ENCODE measurements at regions not wholly inside any gene's neighbourhood (a gene's known extent, or its start where the extent isn't known, plus 50 kb on each side); places are given as distances from the start of the nearest gene placed in this dataset.

DNA sequence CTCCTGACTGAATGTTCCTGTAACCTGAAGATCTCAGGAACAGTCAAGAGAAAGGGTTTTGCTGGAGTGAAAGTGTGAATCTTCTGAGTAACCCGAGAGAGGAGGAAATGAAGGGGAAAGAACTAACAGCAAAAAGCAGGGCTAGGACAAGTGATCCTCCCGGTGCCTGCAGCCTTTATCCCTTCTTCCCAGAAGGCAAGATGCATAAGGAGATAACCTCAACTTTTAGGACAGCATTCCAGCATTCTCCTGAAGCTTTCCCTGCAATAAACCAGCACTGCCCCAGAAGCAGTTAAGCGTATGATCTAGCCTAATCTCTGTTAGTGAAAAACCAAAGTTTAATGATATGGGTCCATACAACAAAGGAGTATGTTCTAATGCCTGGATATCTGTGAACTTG, 298.8 kb downstream of the MEX3B start:
- Histone ChIP-seq H3K27me3 (ENCODE audit: low read depth) (peaks cover 34% of the 10 kb centered on the region), H3K4me3 (no peak overlapping the region), H3K9me3 (replicated peaks) (no peaks in the 10 kb centered on the region), H3K4me1 (peaks cover 14% of the 10 kb centered on the region), H3K27ac (replicated peaks) (no peak overlapping the region), H3K36me3 (no peaks in the 10 kb centered on the region)
- no peak for DNase-seq
- intact Hi-C loops (cut with micrococcal nuclease) = no loop called here
- TF ChIP-seq, protein P1, sequence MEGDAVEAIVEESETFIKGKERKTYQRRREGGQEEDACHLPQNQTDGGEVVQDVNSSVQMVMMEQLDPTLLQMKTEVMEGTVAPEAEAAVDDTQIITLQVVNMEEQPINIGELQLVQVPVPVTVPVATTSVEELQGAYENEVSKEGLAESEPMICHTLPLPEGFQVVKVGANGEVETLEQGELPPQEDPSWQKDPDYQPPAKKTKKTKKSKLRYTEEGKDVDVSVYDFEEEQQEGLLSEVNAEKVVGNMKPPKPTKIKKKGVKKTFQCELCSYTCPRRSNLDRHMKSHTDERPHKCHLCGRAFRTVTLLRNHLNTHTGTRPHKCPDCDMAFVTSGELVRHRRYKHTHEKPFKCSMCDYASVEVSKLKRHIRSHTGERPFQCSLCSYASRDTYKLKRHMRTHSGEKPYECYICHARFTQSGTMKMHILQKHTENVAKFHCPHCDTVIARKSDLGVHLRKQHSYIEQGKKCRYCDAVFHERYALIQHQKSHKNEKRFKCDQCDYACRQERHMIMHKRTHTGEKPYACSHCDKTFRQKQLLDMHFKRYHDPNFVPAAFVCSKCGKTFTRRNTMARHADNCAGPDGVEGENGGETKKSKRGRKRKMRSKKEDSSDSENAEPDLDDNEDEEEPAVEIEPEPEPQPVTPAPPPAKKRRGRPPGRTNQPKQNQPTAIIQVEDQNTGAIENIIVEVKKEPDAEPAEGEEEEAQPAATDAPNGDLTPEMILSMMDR (IDR thresholded peaks at IDR 0.05; ENCODE audit: borderline replicate concordance) = no peak

DNA sequence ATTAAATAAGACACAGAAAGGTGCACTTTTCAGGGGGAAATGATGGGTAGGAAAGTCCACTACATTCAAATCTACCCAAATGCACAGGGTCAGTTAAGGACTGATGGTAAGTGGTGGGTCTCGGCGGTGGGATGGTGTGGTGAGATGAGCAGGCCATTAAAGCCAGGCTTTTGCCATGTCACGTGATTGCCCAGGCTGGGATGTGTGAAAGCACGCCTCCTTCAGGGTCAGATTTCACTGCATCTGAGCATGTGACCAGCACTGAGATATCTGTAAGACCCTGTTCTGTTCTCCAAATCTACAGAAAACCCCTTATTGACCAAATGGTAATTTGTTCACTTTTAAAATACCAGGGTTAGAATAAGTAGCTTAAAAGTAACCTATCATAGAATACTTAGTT, 301.5 kb downstream of the MEX3B start:
- H3K9me3 ChIP-seq (replicated peaks) = peaks cover 2% of the 10 kb centered on the region
- no peak overlapping the region for H3K4me3 ChIP-seq
- no peak overlapping the region for H3K27ac ChIP-seq (replicated peaks)
- TF ChIP-seq, protein P1 (IDR thresholded peaks at IDR 0.05; ENCODE audit: borderline replicate concordance) = no peak
- no peaks in the 10 kb centered on the region for H3K36me3 ChIP-seq
- intact Hi-C loops (cut with micrococcal nuclease) = no loop called here
- no peaks in the 10 kb centered on the region for H3K4me1 ChIP-seq
- peaks cover 18% of the 10 kb centered on the region for H3K27me3 ChIP-seq (ENCODE audit: low read depth)
- no peak for DNase-seq

DNA sequence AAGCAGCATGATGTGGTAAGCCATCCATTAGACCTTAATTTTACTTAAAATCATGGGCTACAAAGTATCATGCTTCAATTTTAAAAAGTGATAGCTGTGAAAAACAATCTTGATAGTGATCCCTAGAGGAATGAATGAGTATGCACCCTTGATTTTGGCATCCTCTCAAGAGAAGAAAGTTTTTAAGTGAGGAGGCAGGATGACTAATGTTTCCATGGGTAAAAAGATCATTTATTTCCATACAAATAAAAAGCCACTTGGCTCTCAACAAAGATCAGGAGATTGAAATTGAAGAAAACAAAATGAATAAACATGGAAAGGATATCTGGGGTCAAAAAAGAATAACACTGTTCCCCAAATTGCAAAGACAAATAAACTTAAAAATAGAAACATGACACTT, 305.4 kb downstream of the MEX3B start:
- H3K36me3 ChIP-seq = no peaks in the 10 kb centered on the region
- no peak overlapping the region for H3K27ac ChIP-seq (replicated peaks)
- no peak overlapping the region for H3K4me3 ChIP-seq
- DNase-seq = no peak
- peaks cover 2% of the 10 kb centered on the region for H3K27me3 ChIP-seq (ENCODE audit: low read depth)
- H3K4me1 ChIP-seq = no peaks in the 10 kb centered on the region
- TF ChIP-seq, protein P1 (IDR thresholded peaks at IDR 0.05; ENCODE audit: borderline replicate concordance) = no peak
- intact Hi-C loops (cut with micrococcal nuclease) = no loop called here
- peaks cover 4% of the 10 kb centered on the region for H3K9me3 ChIP-seq (replicated peaks)

DNA sequence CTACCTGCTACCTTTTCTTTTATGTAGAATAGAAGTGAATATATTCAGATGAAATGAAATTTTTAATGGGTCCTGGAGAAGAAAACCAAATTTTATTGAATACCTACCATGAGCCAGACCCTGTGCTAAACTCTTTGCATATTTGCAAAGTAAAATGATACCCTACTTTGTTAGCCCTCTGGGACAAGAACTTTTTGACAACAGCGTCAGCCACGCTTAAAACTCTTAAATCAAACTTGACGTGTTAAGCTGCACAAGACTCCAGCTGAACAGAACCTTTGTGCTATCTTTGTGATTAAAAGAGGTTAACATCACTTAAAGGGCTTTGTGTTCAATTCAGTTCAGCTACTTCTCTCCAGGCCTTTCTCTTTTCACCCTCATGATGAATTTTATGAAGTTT, 316.5 kb downstream of the MEX3B start:
- Histone ChIP-seq H3K27me3 (ENCODE audit: low read depth) (peaks cover 11% of the 10 kb centered on the region), H3K4me1 (no peaks in the 10 kb centered on the region), H3K27ac (replicated peaks) (no peak overlapping the region), H3K4me3 (no peak overlapping the region), H3K36me3 (no peaks in the 10 kb centered on the region), H3K9me3 (replicated peaks) (peaks cover 3% of the 10 kb centered on the region)
- no peak for DNase-seq
- TF ChIP-seq, protein P1 (IDR thresholded peaks at IDR 0.05; ENCODE audit: borderline replicate concordance) = no peak
- intact Hi-C loops (cut with micrococcal nuclease) = no loop called here

DNA sequence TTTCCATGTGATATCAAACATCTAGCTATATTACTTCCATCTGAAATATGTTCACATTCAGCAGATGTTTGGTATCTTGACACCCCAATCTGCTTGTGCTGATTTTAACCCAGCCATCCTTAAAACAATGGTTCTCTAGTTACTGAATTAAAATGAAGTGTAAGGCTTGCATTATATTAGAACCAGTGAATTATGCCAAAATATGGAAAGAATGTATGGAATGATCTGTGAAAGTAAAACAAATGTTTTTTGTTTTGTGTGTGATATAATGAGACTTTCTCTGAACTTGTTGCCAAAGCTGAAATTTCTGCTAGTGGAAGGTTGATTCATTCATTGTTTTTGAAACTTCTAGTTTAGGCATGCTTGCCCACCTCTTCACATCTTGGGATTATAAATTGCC, 317.1 kb downstream of the MEX3B start:
- Histone ChIP-seq H3K27ac (replicated peaks) (no peak overlapping the region), H3K4me3 (no peak overlapping the region), H3K9me3 (replicated peaks) (peaks cover 3% of the 10 kb centered on the region), H3K27me3 (ENCODE audit: low read depth) (peaks cover 11% of the 10 kb centered on the region), H3K4me1 (no peaks in the 10 kb centered on the region), H3K36me3 (no peaks in the 10 kb centered on the region)
- DNase-seq = no peak
- TF ChIP-seq, protein P1 (IDR thresholded peaks at IDR 0.05; ENCODE audit: borderline replicate concordance) = no peak
- intact Hi-C loops (cut with micrococcal nuclease) = no loop called here

DNA sequence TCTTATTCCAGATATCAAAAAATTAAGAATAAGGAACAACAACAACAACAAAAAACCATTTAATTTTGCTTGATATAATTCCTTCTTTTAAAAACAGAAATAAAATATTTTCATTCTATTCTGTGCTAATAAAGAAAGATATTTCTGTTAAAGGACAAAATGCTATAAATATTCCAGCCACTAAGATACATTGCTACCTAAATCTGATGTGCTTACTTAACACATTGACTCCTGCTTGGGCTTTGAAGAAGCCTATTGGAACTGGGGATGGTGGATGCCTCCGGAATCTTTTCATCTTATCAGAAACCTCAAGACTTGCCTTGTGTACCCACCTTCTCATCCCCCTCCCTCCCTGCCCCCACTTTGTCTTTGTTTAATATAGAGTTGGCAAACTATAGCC, 320.2 kb downstream of the MEX3B start:
- no peak for DNase-seq
- TF ChIP-seq, protein P1 (IDR thresholded peaks at IDR 0.05; ENCODE audit: borderline replicate concordance) = no peak
- peaks cover 11% of the 10 kb centered on the region for H3K27me3 ChIP-seq (ENCODE audit: low read depth)
- no peaks in the 10 kb centered on the region for H3K36me3 ChIP-seq
- no peaks in the 10 kb centered on the region for H3K4me1 ChIP-seq
- H3K9me3 ChIP-seq (replicated peaks) = peaks cover 3% of the 10 kb centered on the region
- intact Hi-C loops (cut with micrococcal nuclease) = no loop called here
- no peak overlapping the region for H3K27ac ChIP-seq (replicated peaks)
- H3K4me3 ChIP-seq = no peak overlapping the region
